Cardiac muscle cell (in vitro differentiated cells and primary cell): ENCODE measurements at regions not wholly inside any gene's neighbourhood (a gene's known extent, or its start where the extent isn't known, plus 50 kb on each side); places are given as distances from the start of the nearest gene placed in this dataset.

Experiments
- DNase-seq, 2 donors: peaks; one replicate each; pipeline versions ENCODE4 v3.0.0 to v3.0.0-alpha.2; 2010 to 2017; ENCODE audit warnings: low read depth in 1 of 2, low spot score in 1 of 2
- H3K27ac ChIP-seq: fragments of 200-600 bp; sonication (generic); 2 replicates; pipeline ENCODE4 v1.5.1; 2016
- H3K27me3 ChIP-seq: fragments of 200-600 bp; sonication (generic); 2 replicates; pipeline ENCODE4 v1.6.0; 2016; ENCODE audit warnings: control low read depth
- H3K36me3 ChIP-seq: fragments of 200-600 bp; sonication (generic); 2 replicates; pipeline ENCODE4 v1.5.1; 2016; ENCODE audit warnings: control low read depth
- H3K4me1 ChIP-seq: fragments of 200-600 bp; sonication (generic); 2 replicates; pipeline ENCODE4 v1.8.1; 2017; ENCODE audit warnings: low read depth, mild to moderate bottlenecking, mixed run types
- H3K4me3 ChIP-seq: fragments of 200-600 bp; sonication (generic); 2 replicates; pipeline ENCODE4 v1.5.1; 2016; ENCODE audit warnings: mild to moderate bottlenecking
- H3K9me3 ChIP-seq: fragments of 200-600 bp; sonication (generic); 2 replicates; pipeline ENCODE4 v1.5.1; 2017; ENCODE audit warnings: low read depth, mild to moderate bottlenecking, control low read depth
- TF ChIP-seq, protein P1 (sequence below): IDR thresholded peaks from 2 replicates; pipeline ENCODE4 v1.5.1; 2012; ENCODE audit warnings: low read depth, mild to moderate bottlenecking, low read length

DNA sequence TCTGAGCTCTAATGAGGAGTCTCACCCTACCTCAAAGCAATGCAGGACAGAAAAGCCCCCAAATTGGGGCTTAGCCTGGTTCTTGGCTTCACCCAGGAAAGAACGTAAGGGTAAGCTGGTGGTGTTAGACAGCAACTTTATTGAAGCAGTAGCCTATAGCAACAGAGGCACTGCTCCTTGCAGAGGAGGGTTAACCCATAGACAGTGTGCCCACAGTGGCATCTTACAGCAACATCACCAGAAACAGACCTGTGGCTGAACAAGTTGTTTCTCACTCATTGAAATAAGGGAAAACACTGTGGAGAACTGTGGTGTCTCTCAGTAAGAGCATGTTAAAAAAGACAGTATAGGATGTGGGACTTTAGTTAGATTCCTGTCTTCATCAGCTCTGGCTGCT, 80.4 kb upstream of the SPTLC3 start:
- no peaks in the 10 kb centered on the region for H3K36me3 ChIP-seq
- peaks cover 51% of the 10 kb centered on the region for H3K4me1 ChIP-seq
- peak overlapping the region; percentile 89 for H3K27ac ChIP-seq
- no peak for DNase-seq
- no peak overlapping the region for H3K4me3 ChIP-seq
- TF ChIP-seq, protein P1, sequence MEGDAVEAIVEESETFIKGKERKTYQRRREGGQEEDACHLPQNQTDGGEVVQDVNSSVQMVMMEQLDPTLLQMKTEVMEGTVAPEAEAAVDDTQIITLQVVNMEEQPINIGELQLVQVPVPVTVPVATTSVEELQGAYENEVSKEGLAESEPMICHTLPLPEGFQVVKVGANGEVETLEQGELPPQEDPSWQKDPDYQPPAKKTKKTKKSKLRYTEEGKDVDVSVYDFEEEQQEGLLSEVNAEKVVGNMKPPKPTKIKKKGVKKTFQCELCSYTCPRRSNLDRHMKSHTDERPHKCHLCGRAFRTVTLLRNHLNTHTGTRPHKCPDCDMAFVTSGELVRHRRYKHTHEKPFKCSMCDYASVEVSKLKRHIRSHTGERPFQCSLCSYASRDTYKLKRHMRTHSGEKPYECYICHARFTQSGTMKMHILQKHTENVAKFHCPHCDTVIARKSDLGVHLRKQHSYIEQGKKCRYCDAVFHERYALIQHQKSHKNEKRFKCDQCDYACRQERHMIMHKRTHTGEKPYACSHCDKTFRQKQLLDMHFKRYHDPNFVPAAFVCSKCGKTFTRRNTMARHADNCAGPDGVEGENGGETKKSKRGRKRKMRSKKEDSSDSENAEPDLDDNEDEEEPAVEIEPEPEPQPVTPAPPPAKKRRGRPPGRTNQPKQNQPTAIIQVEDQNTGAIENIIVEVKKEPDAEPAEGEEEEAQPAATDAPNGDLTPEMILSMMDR: no peak
- H3K27me3 ChIP-seq: no peaks in the 10 kb centered on the region
- H3K9me3 ChIP-seq: no peaks in the 10 kb centered on the region

DNA sequence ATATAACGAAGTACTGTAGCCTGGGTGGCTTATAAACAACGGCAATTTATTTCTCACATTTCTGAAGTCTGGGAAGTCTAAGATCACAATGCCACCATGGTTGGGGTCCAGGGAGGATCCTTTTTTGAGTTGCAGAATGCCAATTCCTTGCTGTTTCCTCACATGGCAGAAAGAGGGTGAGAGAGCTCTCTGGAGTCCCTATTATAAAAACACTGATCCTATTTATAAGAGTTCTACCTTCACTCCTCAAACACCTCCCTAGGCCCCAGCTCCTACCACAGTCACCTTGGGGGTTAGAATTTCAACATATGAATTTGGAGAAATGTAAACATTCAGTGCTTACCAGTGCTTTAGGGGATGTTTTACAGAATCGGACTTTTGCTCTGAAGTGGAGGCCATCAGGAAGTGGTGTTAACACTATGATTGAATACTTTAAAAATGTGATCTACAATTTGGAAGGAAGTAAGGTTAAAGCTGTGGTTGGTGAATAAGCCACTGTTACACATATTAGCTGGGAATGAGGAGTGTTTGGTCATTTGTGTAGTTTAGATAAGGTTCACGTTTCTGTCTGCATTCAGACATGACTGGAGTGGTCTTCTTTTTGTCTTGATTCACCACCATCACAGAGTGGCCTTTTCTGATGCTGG, 79.9 kb upstream of the SPTLC3 start:
- Histone ChIP-seq H3K27me3 (no peaks in the 10 kb centered on the region), H3K4me1 (peaks cover 51% of the 10 kb centered on the region), H3K4me3 (no peak overlapping the region), H3K27ac (peak overlapping the region; percentile 89), H3K9me3 (no peaks in the 10 kb centered on the region), H3K36me3 (no peaks in the 10 kb centered on the region)
- peak in 1 of 2 donors; percentile 73 for DNase-seq
- TF ChIP-seq, protein P1: no peak

DNA sequence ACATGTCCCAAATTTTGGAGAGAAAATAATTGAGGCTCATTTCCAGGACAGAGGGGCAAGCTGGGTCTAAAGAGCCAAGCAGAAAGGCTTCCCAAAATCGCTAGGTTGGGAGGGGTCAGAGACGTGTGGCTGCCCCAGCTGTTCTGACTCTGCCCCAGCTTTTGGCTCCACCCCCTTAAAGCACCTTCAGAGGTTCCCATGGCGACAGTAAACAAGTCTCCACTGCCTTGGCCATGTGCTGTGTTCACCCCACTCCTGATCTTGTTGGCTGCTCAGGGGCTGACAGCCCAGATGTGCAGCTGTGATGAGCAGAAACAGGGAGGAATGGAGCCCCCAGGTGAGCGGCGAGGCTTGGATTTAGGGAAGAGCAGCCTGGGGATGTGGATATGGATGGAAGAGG, 72.8 kb upstream of the SPTLC3 start:
- TF ChIP-seq, protein P1: no peak
- Histone ChIP-seq H3K4me3 (no peak overlapping the region), H3K9me3 (no peaks in the 10 kb centered on the region), H3K27ac (no peak overlapping the region), H3K4me1 (peaks cover 11% of the 10 kb centered on the region), H3K27me3 (no peaks in the 10 kb centered on the region), H3K36me3 (no peaks in the 10 kb centered on the region)
- DNase-seq: no peak

DNA sequence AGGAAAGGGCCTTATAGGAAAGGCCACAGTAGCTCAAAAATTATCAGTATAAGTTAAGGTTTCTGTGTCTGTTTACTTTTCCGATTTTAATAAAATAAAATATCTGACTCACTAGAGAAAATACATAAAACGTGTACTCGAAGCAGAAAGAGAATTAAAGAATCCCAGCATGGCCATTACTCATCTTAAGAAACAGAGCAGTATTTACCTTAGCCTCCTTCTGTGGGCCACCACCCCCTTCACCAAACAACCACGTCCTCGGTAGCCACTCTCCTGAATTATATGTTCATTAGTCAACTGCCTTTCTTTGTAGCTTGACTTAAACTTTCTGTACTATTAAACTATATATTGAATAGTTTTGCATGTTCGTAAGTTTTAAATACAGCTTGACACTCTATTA, 72.2 kb upstream of the SPTLC3 start:
- H3K4me3 ChIP-seq: no peak overlapping the region
- peaks cover 11% of the 10 kb centered on the region for H3K4me1 ChIP-seq
- H3K27me3 ChIP-seq: no peaks in the 10 kb centered on the region
- no peaks in the 10 kb centered on the region for H3K36me3 ChIP-seq
- no peaks in the 10 kb centered on the region for H3K9me3 ChIP-seq
- no peak for DNase-seq
- H3K27ac ChIP-seq: no peak overlapping the region
- TF ChIP-seq, protein P1: no peak

DNA sequence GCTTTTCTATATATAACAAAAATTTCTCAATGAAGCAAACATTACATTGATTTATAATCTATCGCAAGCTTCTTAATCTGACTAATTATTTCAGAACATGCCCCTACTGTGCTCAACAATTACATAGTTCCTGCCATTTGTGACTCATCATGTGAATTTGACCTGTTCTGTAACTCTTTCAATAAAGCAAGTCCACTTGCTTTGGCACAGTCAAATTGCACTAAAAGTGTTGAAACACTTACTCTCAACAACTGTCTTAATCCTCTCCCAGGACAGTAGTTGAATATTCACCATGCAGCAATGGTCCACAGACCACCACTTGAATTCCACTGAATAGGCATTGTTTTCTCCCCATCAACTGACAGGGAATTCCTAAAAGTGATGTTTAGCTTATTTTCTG, 67.7 kb upstream of the SPTLC3 start:
- H3K27me3 ChIP-seq: no peaks in the 10 kb centered on the region
- DNase-seq: no peak
- H3K4me3 ChIP-seq: no peak overlapping the region
- H3K4me1 ChIP-seq: peaks cover 11% of the 10 kb centered on the region
- TF ChIP-seq, protein P1: no peak
- no peak overlapping the region for H3K27ac ChIP-seq
- H3K36me3 ChIP-seq: no peaks in the 10 kb centered on the region
- H3K9me3 ChIP-seq: no peaks in the 10 kb centered on the region

DNA sequence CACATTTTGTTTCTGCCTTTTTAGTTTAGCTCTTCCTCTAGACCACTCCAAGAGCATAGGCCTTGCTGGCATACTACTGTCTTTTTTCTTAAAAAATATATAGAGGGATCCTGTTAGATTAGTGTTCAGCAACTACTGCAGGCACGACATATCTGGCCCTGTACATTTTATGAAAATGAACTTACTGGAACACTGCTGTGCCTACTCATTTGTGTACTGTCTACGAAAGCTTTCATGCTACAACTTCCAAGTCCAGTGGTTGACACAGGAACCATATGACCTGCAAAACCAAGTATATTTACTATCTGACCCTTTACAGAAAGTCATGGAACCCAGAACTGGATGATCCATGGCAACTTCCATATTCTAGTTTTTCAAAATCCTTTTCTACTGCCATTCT, 66.6 kb upstream of the SPTLC3 start:
- DNase-seq: no peak
- Histone ChIP-seq H3K4me1 (peaks cover 9% of the 10 kb centered on the region), H3K27ac (no peak overlapping the region), H3K27me3 (no peaks in the 10 kb centered on the region), H3K9me3 (no peaks in the 10 kb centered on the region), H3K4me3 (no peak overlapping the region), H3K36me3 (no peaks in the 10 kb centered on the region)
- TF ChIP-seq, protein P1: no peak
